SK-N-SH treated with all-trans-retinoic acid at 6 μM for 48 hours (cell line): ENCODE measurements at regions not wholly inside any gene's neighbourhood (a gene's known extent, or its start where the extent isn't known, plus 50 kb on each side); places are given as distances from the start of the nearest gene placed in this dataset.

ENCODE experiments used
- ARNTL ChIP-seq: fragments of 450-650 bp; formaldehyde crosslinking; IDR thresholded peaks from 2 replicates; pipeline ENCODE4 v1.5.0; 2020; ENCODE audit warnings: low read depth, mild to moderate bottlenecking, moderate library complexity, borderline replicate concordance
- BACH2 ChIP-seq: fragments of 250-450 bp; sonication (Bioruptor Pico); IDR thresholded peaks from 2 replicates; pipeline ENCODE4 v1.9.0; 2021; ENCODE audit warnings: mild to moderate bottlenecking, borderline replicate concordance
- CSDC2 ChIP-seq: fragments of 250-450 bp; sonication (Bioruptor Pico); IDR thresholded peaks from 2 replicates; pipeline ENCODE4 v1.5.0; 2020; ENCODE audit warnings: mild to moderate bottlenecking, moderate library complexity
- PPARA ChIP-seq: fragments of 250-450 bp; sonication (Bioruptor Pico); IDR thresholded peaks from 2 replicates; pipeline ENCODE4 v1.5.0; 2020; ENCODE audit warnings: mild to moderate bottlenecking, borderline replicate concordance
- RARB ChIP-seq: fragments of 250-450 bp; sonication (Bioruptor Pico); IDR thresholded peaks from 2 replicates; pipeline ENCODE4 v1.8.0; 2021; ENCODE audit warnings: mild to moderate bottlenecking, moderate library complexity
- SNAI2 ChIP-seq: fragments of 250-450 bp; sonication (Bioruptor Pico); IDR thresholded peaks from 2 replicates; pipeline ENCODE4 v1.5.0; 2020; ENCODE audit warnings: mild to moderate bottlenecking, moderate library complexity
- ZFP3 ChIP-seq: fragments of 250-450 bp; sonication (Bioruptor Pico); IDR thresholded peaks from 2 replicates; pipeline ENCODE4 v1.5.0; 2020; ENCODE audit warnings: mild to moderate bottlenecking, moderate library complexity
- ZFP30 ChIP-seq: fragments of 450-650 bp; formaldehyde crosslinking; IDR thresholded peaks from 2 replicates; pipeline ENCODE4 v1.5.0; 2022; ENCODE audit warnings: mild to moderate bottlenecking, moderate library complexity
- ZNF8 ChIP-seq: fragments of 450-650 bp; formaldehyde crosslinking; IDR thresholded peaks from 2 replicates; pipeline ENCODE4 v1.5.0; 2020; ENCODE audit warnings: mild to moderate bottlenecking, moderate library complexity
- TF ChIP-seq, protein P1 (sequence below): fragments of 250-450 bp; sonication (Bioruptor Pico); IDR thresholded peaks from 2 replicates; pipeline ENCODE4 v1.8.0; 2020; ENCODE audit warnings: mild to moderate bottlenecking, moderate library complexity, borderline replicate concordance
- TF ChIP-seq, protein P2 (sequence below): fragments of 250-450 bp; sonication (Bioruptor Pico); IDR thresholded peaks from 2 replicates; pipeline ENCODE4 v1.5.1; 2020; ENCODE audit warnings: low read depth, mild to moderate bottlenecking, moderate library complexity
- TF ChIP-seq, protein P3 (sequence below): fragments of 250-450 bp; sonication (Bioruptor Pico); IDR thresholded peaks from 2 replicates; pipeline ENCODE4 v1.5.0; 2020; ENCODE audit warnings: mild to moderate bottlenecking, moderate library complexity

DNA sequence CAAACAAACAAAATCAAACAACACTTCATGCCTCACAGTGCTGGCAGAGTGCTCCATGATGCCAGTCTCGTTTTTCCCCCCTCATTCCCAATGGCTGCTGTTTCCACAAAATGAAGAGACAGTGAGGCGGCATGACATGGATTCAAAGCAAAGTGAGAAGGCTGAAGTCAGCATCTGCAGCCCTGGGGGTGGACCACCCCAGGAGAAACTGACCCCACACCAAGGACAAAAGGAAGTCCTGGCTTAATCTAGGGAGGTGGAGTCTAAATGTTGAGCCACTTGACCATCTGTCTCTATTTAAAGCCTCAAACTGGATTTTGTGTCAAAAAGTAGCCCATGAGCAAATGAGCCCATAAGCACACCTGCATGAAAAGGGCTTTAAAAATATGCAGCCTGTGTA is 151.2 kb upstream of the RORA start:
- no peak for TF ChIP-seq ARNTL (CRISPR knock-in tag)
- TF ChIP-seq, protein P1, sequence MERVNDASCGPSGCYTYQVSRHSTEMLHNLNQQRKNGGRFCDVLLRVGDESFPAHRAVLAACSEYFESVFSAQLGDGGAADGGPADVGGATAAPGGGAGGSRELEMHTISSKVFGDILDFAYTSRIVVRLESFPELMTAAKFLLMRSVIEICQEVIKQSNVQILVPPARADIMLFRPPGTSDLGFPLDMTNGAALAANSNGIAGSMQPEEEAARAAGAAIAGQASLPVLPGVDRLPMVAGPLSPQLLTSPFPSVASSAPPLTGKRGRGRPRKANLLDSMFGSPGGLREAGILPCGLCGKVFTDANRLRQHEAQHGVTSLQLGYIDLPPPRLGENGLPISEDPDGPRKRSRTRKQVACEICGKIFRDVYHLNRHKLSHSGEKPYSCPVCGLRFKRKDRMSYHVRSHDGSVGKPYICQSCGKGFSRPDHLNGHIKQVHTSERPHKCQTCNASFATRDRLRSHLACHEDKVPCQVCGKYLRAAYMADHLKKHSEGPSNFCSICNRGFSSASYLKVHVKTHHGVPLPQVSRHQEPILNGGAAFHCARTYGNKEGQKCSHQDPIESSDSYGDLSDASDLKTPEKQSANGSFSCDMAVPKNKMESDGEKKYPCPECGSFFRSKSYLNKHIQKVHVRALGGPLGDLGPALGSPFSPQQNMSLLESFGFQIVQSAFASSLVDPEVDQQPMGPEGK (CRISPR knock-in tag) = no peak
- TF ChIP-seq BACH2 = no peak
- no peak for TF ChIP-seq ZFP3 (CRISPR knock-in tag)
- TF ChIP-seq CSDC2 (CRISPR knock-in tag) = no peak
- TF ChIP-seq PPARA = no peak
- TF ChIP-seq, protein P2, sequence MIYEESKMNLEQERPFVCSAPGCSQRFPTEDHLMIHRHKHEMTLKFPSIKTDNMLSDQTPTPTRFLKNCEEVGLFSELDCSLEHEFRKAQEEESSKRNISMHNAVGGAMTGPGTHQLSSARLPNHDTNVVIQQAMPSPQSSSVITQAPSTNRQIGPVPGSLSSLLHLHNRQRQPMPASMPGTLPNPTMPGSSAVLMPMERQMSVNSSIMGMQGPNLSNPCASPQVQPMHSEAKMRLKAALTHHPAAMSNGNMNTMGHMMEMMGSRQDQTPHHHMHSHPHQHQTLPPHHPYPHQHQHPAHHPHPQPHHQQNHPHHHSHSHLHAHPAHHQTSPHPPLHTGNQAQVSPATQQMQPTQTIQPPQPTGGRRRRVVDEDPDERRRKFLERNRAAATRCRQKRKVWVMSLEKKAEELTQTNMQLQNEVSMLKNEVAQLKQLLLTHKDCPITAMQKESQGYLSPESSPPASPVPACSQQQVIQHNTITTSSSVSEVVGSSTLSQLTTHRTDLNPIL = no peak
- TF ChIP-seq, protein P3, sequence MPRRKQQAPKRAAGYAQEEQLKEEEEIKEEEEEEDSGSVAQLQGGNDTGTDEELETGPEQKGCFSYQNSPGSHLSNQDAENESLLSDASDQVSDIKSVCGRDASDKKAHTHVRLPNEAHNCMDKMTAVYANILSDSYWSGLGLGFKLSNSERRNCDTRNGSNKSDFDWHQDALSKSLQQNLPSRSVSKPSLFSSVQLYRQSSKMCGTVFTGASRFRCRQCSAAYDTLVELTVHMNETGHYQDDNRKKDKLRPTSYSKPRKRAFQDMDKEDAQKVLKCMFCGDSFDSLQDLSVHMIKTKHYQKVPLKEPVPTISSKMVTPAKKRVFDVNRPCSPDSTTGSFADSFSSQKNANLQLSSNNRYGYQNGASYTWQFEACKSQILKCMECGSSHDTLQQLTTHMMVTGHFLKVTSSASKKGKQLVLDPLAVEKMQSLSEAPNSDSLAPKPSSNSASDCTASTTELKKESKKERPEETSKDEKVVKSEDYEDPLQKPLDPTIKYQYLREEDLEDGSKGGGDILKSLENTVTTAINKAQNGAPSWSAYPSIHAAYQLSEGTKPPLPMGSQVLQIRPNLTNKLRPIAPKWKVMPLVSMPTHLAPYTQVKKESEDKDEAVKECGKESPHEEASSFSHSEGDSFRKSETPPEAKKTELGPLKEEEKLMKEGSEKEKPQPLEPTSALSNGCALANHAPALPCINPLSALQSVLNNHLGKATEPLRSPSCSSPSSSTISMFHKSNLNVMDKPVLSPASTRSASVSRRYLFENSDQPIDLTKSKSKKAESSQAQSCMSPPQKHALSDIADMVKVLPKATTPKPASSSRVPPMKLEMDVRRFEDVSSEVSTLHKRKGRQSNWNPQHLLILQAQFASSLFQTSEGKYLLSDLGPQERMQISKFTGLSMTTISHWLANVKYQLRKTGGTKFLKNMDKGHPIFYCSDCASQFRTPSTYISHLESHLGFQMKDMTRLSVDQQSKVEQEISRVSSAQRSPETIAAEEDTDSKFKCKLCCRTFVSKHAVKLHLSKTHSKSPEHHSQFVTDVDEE (CRISPR knock-in tag) = no peak
- no peak for TF ChIP-seq SNAI2 (CRISPR knock-in tag)
- no peak for TF ChIP-seq ZNF8
- TF ChIP-seq ZFP30 (CRISPR knock-in tag) = no peak
- no peak for TF ChIP-seq RARB
